H1 (cell line): ENCODE measurements at regions not wholly inside any gene's neighbourhood (a gene's known extent, or its start where the extent isn't known, plus 50 kb on each side); places are given as distances from the start of the nearest gene placed in this dataset.

Source experiments
- CTCF ChIA-PET: fragments of 300-600 bp; sonication (Branson Sonifier 250); formaldehyde crosslinking; loops from one replicate; lab custom pipeline; 2021; ENCODE audit not compliant: partially characterized antibody; lab: Charles Lee
- POLR2A ChIA-PET: fragments of 300-600 bp; sonication (Branson Sonifier 250); formaldehyde crosslinking; loops from one replicate; lab custom pipeline; 2021; ENCODE audit warnings: inconsistent platforms; ENCODE audit not compliant: partially characterized antibody; lab: Charles Lee
- DNase-seq, 2 experiments: peaks; one replicate each; pipeline versions ENCODE4 v3.0.0 to v3.0.0-alpha.2; 2010 to 2022; ENCODE audit warnings: low spot score in 2 of 2, low read depth in 1 of 2, mixed read lengths in 1 of 2
- FAIRE-seq: peaks from 2 replicates; lab custom pipeline; 2011; peaks lifted over from hg19 to GRCh38; lab: Jason Lieb, UNC
- H2AFZ ChIP-seq: 2 replicates; pipeline ENCODE4 v1.8.1; 2012; ENCODE audit warnings: low read length, inconsistent platforms
- H2AK5ac ChIP-seq: 2 replicates; pipeline ENCODE4 v1.6.1; 2013; ENCODE audit warnings: low read depth, low read length
- H2BK120ac ChIP-seq: replicated peaks from 2 replicates; pipeline ENCODE3; 2013; ENCODE audit warnings: low read depth, low read length, inconsistent platforms
- H2BK12ac ChIP-seq: 2 replicates; pipeline ENCODE4 v1.6.1; 2013; ENCODE audit warnings: low read depth, low read length
- H2BK15ac ChIP-seq: 2 replicates; pipeline ENCODE4 v1.6.1; 2013; ENCODE audit warnings: low read length
- H2BK20ac ChIP-seq: 2 replicates; pipeline ENCODE4 v1.6.1; 2013; ENCODE audit warnings: low read length
- H2BK5ac ChIP-seq: 2 replicates; pipeline ENCODE4 v1.6.1; 2013; ENCODE audit warnings: low read depth, low read length
- H3K14ac ChIP-seq: 2 replicates; pipeline ENCODE4 v1.6.1; 2013; ENCODE audit warnings: inconsistent platforms; ENCODE audit not compliant: insufficient read length
- H3K18ac ChIP-seq: 2 replicates; pipeline ENCODE4 v1.6.1; 2013; ENCODE audit warnings: low read length; ENCODE audit errors: extremely low read depth
- H3K23ac ChIP-seq: 2 replicates; pipeline ENCODE4 v1.6.1; 2013; ENCODE audit warnings: inconsistent platforms; ENCODE audit not compliant: insufficient read length
- H3K23me2 ChIP-seq: 2 replicates; pipeline ENCODE4 v1.6.1; 2013; ENCODE audit warnings: low read depth, low read length
- H3K27ac ChIP-seq: 2 replicates; pipeline ENCODE4 v1.6.1; 2011; ENCODE audit warnings: low read depth, low read length, inconsistent platforms
- H3K27me3 ChIP-seq, 4 experiments: replicated peaks in 1 of 4; 1 replicate in 1 of 4; 2 replicates in 3 of 4; pipeline versions ENCODE4 v1.6.1 to v1.8.1; 2011 to 2013; ENCODE audit warnings: low read length in 3 of 4, mild to moderate bottlenecking in 3 of 4, inconsistent platforms in 2 of 4, mixed read lengths in 2 of 4, moderate library complexity in 1 of 4; ENCODE audit not compliant: control insufficient read depth in 3 of 4, insufficient read depth in 3 of 4; ENCODE audit errors: extremely low read depth in 1 of 4
- H3K36me3 ChIP-seq, 4 experiments: 2 replicates each; pipeline versions ENCODE4 v1.6.1 to v1.8.1; 2011 to 2013; ENCODE audit warnings: mild to moderate bottlenecking in 4 of 4, low read length in 3 of 4, moderate library complexity in 2 of 4, control low read depth in 1 of 4, inconsistent platforms in 1 of 4; ENCODE audit not compliant: insufficient read depth in 4 of 4, control insufficient read depth in 2 of 4
- H3K4ac ChIP-seq: replicated peaks from 2 replicates; pipeline ENCODE3; 2013; ENCODE audit warnings: low read length, low read depth, mixed read lengths, inconsistent platforms; ENCODE audit not compliant: insufficient read length
- H3K4me1 ChIP-seq, 4 experiments: replicated peaks in 1 of 4; 1 replicate in 1 of 4; 2 replicates in 3 of 4; pipeline versions ENCODE4 v1.6.1 to v1.8.1; 2011 to 2013; ENCODE audit warnings: low read length in 3 of 4, inconsistent platforms in 2 of 4, mixed read lengths in 1 of 4; ENCODE audit not compliant: insufficient read depth in 4 of 4, control insufficient read depth in 3 of 4
- H3K4me2 ChIP-seq, 2 experiments: 2 replicates each; pipeline versions ENCODE4 v1.6.1 to v1.8.1; 2011 to 2013; ENCODE audit warnings: low read depth in 2 of 2, low read length in 2 of 2, control low read depth in 1 of 2, inconsistent platforms in 1 of 2, mild to moderate bottlenecking in 1 of 2; ENCODE audit not compliant: insufficient read depth in 1 of 2
- H3K4me3 ChIP-seq, 4 experiments: fragments of 200-600, 300-600 bp in 1 of 4; sonication (generic), shearing (Covaris generic), sonication (Bioruptor Twin) in 1 of 4; 2 replicates each; pipeline versions ENCODE4 v1.5.1 to v1.8.1; 2011 to 2016; ENCODE audit warnings: low read length in 4 of 4, low read depth in 3 of 4, control low read depth in 2 of 4, inconsistent platforms in 2 of 4, mild to moderate bottlenecking in 2 of 4, mixed read lengths in 1 of 4, moderate library complexity in 1 of 4; ENCODE audit not compliant: insufficient read depth in 2 of 4; ENCODE audit errors: extremely low read depth in 1 of 4
- H3K56ac ChIP-seq: replicated peaks from 2 replicates; pipeline ENCODE3; 2013; ENCODE audit warnings: low read depth, mild to moderate bottlenecking, mixed read lengths, low read length, inconsistent platforms; ENCODE audit not compliant: insufficient read length
- H3K79me1 ChIP-seq: 2 replicates; pipeline ENCODE4 v1.6.1; 2013; ENCODE audit warnings: low read depth, low read length, control low read depth
- H3K79me2 ChIP-seq, 2 experiments: 2 replicates each; pipeline versions ENCODE4 v1.6.1 to v1.8.1; 2012 to 2013; ENCODE audit warnings: low read length in 2 of 2, mild to moderate bottlenecking in 2 of 2, inconsistent platforms in 1 of 2; ENCODE audit not compliant: insufficient read depth in 2 of 2, control insufficient read depth in 1 of 2
- H3K9ac ChIP-seq, 4 experiments: replicated peaks in 1 of 4; 1 replicate in 1 of 4; 2 replicates in 3 of 4; pipeline versions ENCODE4 v1.6.1 to v1.8.1; 2011 to 2013; ENCODE audit warnings: low read depth in 3 of 4, low read length in 3 of 4, control low read depth in 2 of 4, mild to moderate bottlenecking in 2 of 4, moderate library complexity in 2 of 4, inconsistent platforms in 1 of 4; ENCODE audit errors: extremely low read depth in 1 of 4
- H3K9me3 ChIP-seq, 2 experiments: 2 replicates each; pipeline versions ENCODE4 v1.6.1 to v1.8.1; 2012 to 2013; ENCODE audit warnings: mild to moderate bottlenecking in 2 of 2, moderate library complexity in 2 of 2, control low read depth in 1 of 2, inconsistent platforms in 1 of 2, low read depth in 1 of 2, low read length in 1 of 2, mixed read lengths in 1 of 2; ENCODE audit not compliant: insufficient read depth in 2 of 2
- H4K20me1 ChIP-seq, 2 experiments: replicated peaks in 1 of 2; 2 replicates each; pipeline versions ENCODE3 to v1.8.1; 2011 to 2013; ENCODE audit warnings: inconsistent platforms in 2 of 2, low read length in 2 of 2, mild to moderate bottlenecking in 1 of 2; ENCODE audit not compliant: insufficient read depth in 2 of 2, control insufficient read depth in 1 of 2
- H4K5ac ChIP-seq: 2 replicates; pipeline ENCODE4 v1.6.1; 2013; ENCODE audit warnings: low read length, low read depth, mixed read lengths, inconsistent platforms; ENCODE audit not compliant: insufficient read length
- H4K8ac ChIP-seq: 2 replicates; pipeline ENCODE4 v1.8.0; 2013; ENCODE audit warnings: mild to moderate bottlenecking, moderate library complexity, low read length, inconsistent platforms; ENCODE audit not compliant: insufficient read depth; ENCODE audit errors: extremely low read depth
- H4K91ac ChIP-seq: replicated peaks from 2 replicates; pipeline ENCODE3; 2013; ENCODE audit warnings: low read length, mixed read lengths, inconsistent platforms; ENCODE audit not compliant: insufficient read length
- ATF3 ChIP-seq: IDR thresholded peaks from 2 replicates; pipeline ENCODE4 v1.6.1; 2011; ENCODE audit warnings: low read depth, mild to moderate bottlenecking, low read length; ENCODE audit not compliant: insufficient read depth
- CBX8 ChIP-seq: fragments of 300-800, 300-1000 bp; sonication (generic); IDR thresholded peaks from 2 replicates; pipeline ENCODE4 v1.7.1; 2016; ENCODE audit warnings: low read depth, low read length, borderline replicate concordance
- EGR1 ChIP-seq: IDR thresholded peaks from 2 replicates; pipeline ENCODE4 v1.6.1; 2011; ENCODE audit warnings: low read depth, low read length, borderline replicate concordance
- EZH2 ChIP-seq: fragments of 200-600 bp; sonication (generic); IDR thresholded peaks from 2 replicates; pipeline ENCODE4 v1.7.1; 2012; ENCODE audit warnings: low read depth, mild to moderate bottlenecking, moderate library complexity, low read length, inconsistent platforms; ENCODE audit not compliant: severe bottlenecking
- GTF2F1 ChIP-seq: IDR thresholded peaks from 2 replicates; pipeline ENCODE4 v1.6.1; 2012; ENCODE audit warnings: low read depth, low read length, improper control_type of control experiment, borderline replicate concordance
- JUN ChIP-seq: IDR thresholded peaks from 2 replicates; pipeline ENCODE4 v1.6.1; 2011; ENCODE audit warnings: low read depth, mild to moderate bottlenecking, improper control_type of control experiment, low read length
- MAFK ChIP-seq: IDR thresholded peaks from 2 replicates; pipeline ENCODE4 v1.6.1; 2012; ENCODE audit warnings: low read depth, mild to moderate bottlenecking, improper control_type of control experiment, low read length
- POLR2A ChIP-seq, 2 experiments: IDR thresholded peaks; 1 replicate in 1 of 2; 2 replicates in 1 of 2; pipeline ENCODE4 v1.6.1; 2011; ENCODE audit warnings: low read depth in 2 of 2, low read length in 2 of 2, mild to moderate bottlenecking in 2 of 2; ENCODE audit errors: control extremely low read depth in 1 of 2
- SIX5 ChIP-seq: IDR thresholded peaks from 2 replicates; pipeline ENCODE4 v1.6.1; 2011; ENCODE audit warnings: mild to moderate bottlenecking, low read depth, low read length
- SP2 ChIP-seq: IDR thresholded peaks from 2 replicates; pipeline ENCODE4 v1.6.1; 2012; ENCODE audit warnings: mild to moderate bottlenecking, low read length, inconsistent platforms
- TAF7 ChIP-seq: optimal IDR thresholded peaks from 2 replicates; pipeline ENCODE3; 2011; ENCODE audit warnings: low read depth, mild to moderate bottlenecking, inconsistent platforms, low read length, moderate library complexity, borderline replicate concordance
- WGBS, 2 experiments: shearing (Covaris generic) in 1 of 2; methylation state at CpG; one replicate each; pipeline versions ENCODE4 v1.1.6 to v1.1.7; 2013 to 2015; ENCODE audit warnings: low lambda C conversion rate in 2 of 2, mixed read lengths in 2 of 2, inconsistent platforms in 1 of 2, low coverage in 1 of 2, missing lambda C conversion rate in 1 of 2; ENCODE audit not compliant: insufficient replicate concordance in 2 of 2, insufficient coverage in 1 of 2, insufficient read length in 1 of 2; ENCODE audit errors: extremely low coverage in 1 of 2, missing lambda C conversion rate in 1 of 2; 5-methylcytosine and 5-hydroxymethylcytosine counted together
- TF ChIP-seq, protein P1 (sequence below): IDR thresholded peaks from 2 replicates; pipeline ENCODE4 v1.6.1; 2011; ENCODE audit warnings: low read length, improper control_type of control experiment

DNA sequence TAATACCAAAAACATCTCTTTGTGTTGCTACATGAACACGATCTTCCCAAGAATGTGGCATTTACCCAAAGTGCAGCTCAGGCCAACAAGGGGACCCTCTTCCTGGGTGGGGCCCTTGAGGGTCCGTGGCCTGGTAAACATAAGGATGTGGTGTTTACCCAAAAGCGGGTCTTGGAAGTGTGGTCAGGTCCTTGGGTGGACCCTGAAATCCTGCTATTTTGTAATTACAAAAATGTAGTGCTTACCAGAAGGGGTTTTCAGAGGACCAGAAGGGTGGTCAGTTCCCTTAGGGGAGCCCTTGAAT lies 87.8 kb upstream of the PRDM11 start:
- Histone ChIP-seq H3K4me3 (no peak overlapping the region), H4K20me1 (no peaks in the 10 kb centered on the region), H2BK120ac (no peak overlapping the region), H3K4ac (no peak overlapping the region), H2AFZ (no peak overlapping the region), H3K4me1 (peaks cover 2 to 12% (median 11%) of the 10 kb centered on the region in 4 experiments; a peak in 6 of 7 replicates), H3K23me2 (no peaks in the 10 kb centered on the region), H3K18ac (no peak overlapping the region), H3K9ac (no peak overlapping the region), H3K9me3 (peaks cover 0 to 7% of the 10 kb centered on the region in 2 experiments; a peak in 1 of 4 replicates), H3K79me2 (no peaks in the 10 kb centered on the region), H3K56ac (no peak overlapping the region), H2AK5ac (no peak overlapping the region), H2BK12ac (no peak overlapping the region), H3K27me3 (no peaks in the 10 kb centered on the region), H3K79me1 (no peaks in the 10 kb centered on the region), H3K23ac (no peak overlapping the region), H3K14ac (no peak overlapping the region), H4K5ac (no peak overlapping the region), H4K8ac (no peak overlapping the region), H2BK15ac (no peak overlapping the region), H3K36me3 (no peaks in the 10 kb centered on the region), H2BK20ac (no peak overlapping the region), H3K27ac (no peak overlapping the region), H4K91ac (no peak overlapping the region), H2BK5ac (no peak overlapping the region), H3K4me2 (no peak overlapping the region)
- ChIA-PET POLR2A (no interaction called here), CTCF (interaction anchor here (1.4 kb wide), 1 partner anchor 123 kb away, joined by 3 read pairs; no protein-coding TSS in a partner anchor)
- DNase-seq, result no peak
- WGBS, 2 experiments, result 82% methylated on average over 3 of the region's 3 CpGs; no CpG with 5 or more reads in 1 of the 2 experiments
- TF ChIP-seq GTF2F1 (no peak), JUN (no peak), TAF7 (no peak), EZH2 (no peak), SIX5 (no peak), EGR1 (no peak), POLR2A (IDR thresholded peaks at IDR 0.05; ENCODE audit: control extremely low read depth in 1 of 2, low read depth in 2 of 2, low read length in 2 of 2) (no peak), ATF3 (no peak), MAFK (no peak), CBX8 (no peak), SP2 (no peak)
- TF ChIP-seq, protein P1, sequence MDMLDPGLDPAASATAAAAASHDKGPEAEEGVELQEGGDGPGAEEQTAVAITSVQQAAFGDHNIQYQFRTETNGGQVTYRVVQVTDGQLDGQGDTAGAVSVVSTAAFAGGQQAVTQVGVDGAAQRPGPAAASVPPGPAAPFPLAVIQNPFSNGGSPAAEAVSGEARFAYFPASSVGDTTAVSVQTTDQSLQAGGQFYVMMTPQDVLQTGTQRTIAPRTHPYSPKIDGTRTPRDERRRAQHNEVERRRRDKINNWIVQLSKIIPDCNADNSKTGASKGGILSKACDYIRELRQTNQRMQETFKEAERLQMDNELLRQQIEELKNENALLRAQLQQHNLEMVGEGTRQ, result no peak
- FAIRE-seq, result no peak
